PC-9 (cell line): ENCODE measurements at regions not wholly inside any gene's neighbourhood (a gene's known extent, or its start where the extent isn't known, plus 50 kb on each side); places are given as distances from the start of the nearest gene placed in this dataset.
"Not testable (repeated sequence)": the region's sequence is repeated elsewhere in the genome, so short reads cannot be mapped to it uniquely, and the experiment has no call there.

Source experiments
- BruUV-seq: library from RNA; stranded (reverse); fragments of 400-500 nt; replicated peaks from 2 replicates; lab custom pipeline; 2021; lab: Mats Ljungman, UMichigan
- CTCF ChIA-PET: fragments of 300-600 bp; sonication (Branson Sonifier 250); formaldehyde crosslinking; loops from one replicate; lab custom pipeline; 2022; ENCODE audit warnings: antibody characterized with exemption; lab: Charles Lee
- POLR2A ChIA-PET: fragments of 300-600 bp; sonication (Branson Sonifier 250); formaldehyde crosslinking; loops from one replicate; lab custom pipeline; 2022; ENCODE audit warnings: antibody characterized with exemption; ENCODE audit not compliant: unreplicated experiment; lab: Charles Lee
- DNase-seq, 2 experiments: peaks; one replicate each; pipeline versions ENCODE4 v3.0.0 to v3.0.0-alpha.2; 2015 to 2022; ENCODE audit warnings: mixed read lengths in 1 of 2
- H2AFZ ChIP-seq: fragments of 200-600 bp; sonication (generic); 2 replicates; pipeline ENCODE4 v1.8.1; 2017; ENCODE audit warnings: antibody characterized with exemption
- H3F3A ChIP-seq: fragments of 200-600 bp; sonication (generic); 2 replicates; pipeline ENCODE4 v1.8.1; 2017; ENCODE audit warnings: antibody characterized with exemption, mild to moderate bottlenecking, low read depth; ENCODE audit not compliant: insufficient read depth
- H3K27ac ChIP-seq: fragments of 200-600 bp; sonication (generic); 2 replicates; pipeline ENCODE4 v1.6.1; 2016; ENCODE audit warnings: mixed run types
- H3K27me3 ChIP-seq: fragments of 200-600 bp; sonication (generic); 2 replicates; pipeline ENCODE4 v1.6.1; 2016; ENCODE audit warnings: low read depth, mixed run types; ENCODE audit not compliant: insufficient read depth
- H3K36me3 ChIP-seq: fragments of 200-600 bp; sonication (generic); 2 replicates; pipeline ENCODE4 v1.6.1; 2016; ENCODE audit warnings: low read depth, mixed run types
- H3K4me1 ChIP-seq: fragments of 200-600 bp; sonication (generic); replicated peaks from 2 replicates; pipeline ENCODE4 v1.6.1; 2016; ENCODE audit warnings: mixed run types; ENCODE audit not compliant: insufficient read depth
- H3K4me2 ChIP-seq: fragments of 200-600 bp; sonication (generic); 2 replicates; pipeline ENCODE4 v1.6.1; 2017; ENCODE audit warnings: mixed run types
- H3K4me3 ChIP-seq: fragments of 200-600 bp; sonication (generic); 2 replicates; pipeline ENCODE4 v1.6.1; 2016; ENCODE audit warnings: mixed run types
- H3K79me2 ChIP-seq: fragments of 200-600 bp; sonication (generic); 2 replicates; pipeline ENCODE4 v1.6.1; 2017; ENCODE audit warnings: low read depth, mixed run types
- H3K9me2 ChIP-seq: fragments of 200-600 bp; sonication (generic); 2 replicates; pipeline ENCODE4 v1.8.1; 2017; ENCODE audit warnings: mild to moderate bottlenecking; ENCODE audit not compliant: insufficient read depth
- H3K9me3 ChIP-seq: fragments of 200-600 bp; sonication (generic); 2 replicates; pipeline ENCODE4 v1.8.1; 2016; ENCODE audit warnings: low read depth; ENCODE audit not compliant: insufficient read depth
- H4K20me1 ChIP-seq: fragments of 200-600 bp; sonication (generic); 2 replicates; pipeline ENCODE4 v1.8.1; 2017; ENCODE audit not compliant: insufficient read depth
- EZH2 ChIP-seq: fragments of 200-600 bp; sonication (generic); IDR thresholded peaks from 2 replicates; pipeline ENCODE4 v1.8.0; 2017; ENCODE audit warnings: antibody characterized with exemption, low read depth
- intact Hi-C: fragments of 100-400 bp; cut with micrococcal nuclease; formaldehyde crosslinking; loops from one replicate; pipeline ENCODE4 v1.10.0; 2022; ENCODE audit not compliant: unreplicated experiment
- TF ChIP-seq, protein P1 (sequence below): fragments of 200-600 bp; sonication (generic); conservative IDR thresholded peaks from 2 replicates; pipeline ENCODE4 v1.6.1; 2017; ENCODE audit warnings: mixed run types, antibody characterized with exemption, mild to moderate bottlenecking, moderate library complexity

DNA sequence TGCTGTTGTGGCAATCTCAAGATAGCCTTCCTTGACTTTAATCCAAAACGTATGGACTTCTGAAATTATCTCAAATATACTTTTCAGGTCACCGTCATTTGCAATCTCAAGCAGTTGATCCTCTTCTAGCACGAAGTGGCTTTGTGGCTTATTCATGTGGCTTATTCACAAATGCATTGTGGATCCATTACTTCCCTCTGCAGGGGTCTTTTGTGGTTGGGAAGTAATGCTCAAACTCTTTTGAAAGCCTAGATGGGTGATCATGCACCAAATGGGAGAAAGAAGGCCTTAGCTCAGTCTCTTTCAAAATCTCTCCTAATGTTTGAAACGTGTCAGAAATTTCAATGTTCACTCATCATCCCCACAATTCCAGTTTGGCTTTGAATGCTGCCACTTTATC, 597.2 kb upstream of the CDH10 start:
- Histone ChIP-seq H3K27me3 (no peaks in the 10 kb centered on the region), H3K9me3 (no peaks in the 10 kb centered on the region), H3F3A (no peaks in the 10 kb centered on the region), H3K4me1 (no peaks in the 10 kb centered on the region), H3K79me2 (no peaks in the 10 kb centered on the region), H4K20me1 (no peaks in the 10 kb centered on the region), H2AFZ (no peak overlapping the region), H3K36me3 (no peaks in the 10 kb centered on the region), H3K4me3 (no peak overlapping the region), H3K27ac (no peak overlapping the region), H3K4me2 (no peak overlapping the region), H3K9me2 (no peaks in the 10 kb centered on the region)
- no peak for DNase-seq
- BruUV-seq = no TSS peak
- ChIA-PET CTCF (no interaction called here), POLR2A (no interaction called here)
- no peak for TF ChIP-seq EZH2
- TF ChIP-seq, protein P1, sequence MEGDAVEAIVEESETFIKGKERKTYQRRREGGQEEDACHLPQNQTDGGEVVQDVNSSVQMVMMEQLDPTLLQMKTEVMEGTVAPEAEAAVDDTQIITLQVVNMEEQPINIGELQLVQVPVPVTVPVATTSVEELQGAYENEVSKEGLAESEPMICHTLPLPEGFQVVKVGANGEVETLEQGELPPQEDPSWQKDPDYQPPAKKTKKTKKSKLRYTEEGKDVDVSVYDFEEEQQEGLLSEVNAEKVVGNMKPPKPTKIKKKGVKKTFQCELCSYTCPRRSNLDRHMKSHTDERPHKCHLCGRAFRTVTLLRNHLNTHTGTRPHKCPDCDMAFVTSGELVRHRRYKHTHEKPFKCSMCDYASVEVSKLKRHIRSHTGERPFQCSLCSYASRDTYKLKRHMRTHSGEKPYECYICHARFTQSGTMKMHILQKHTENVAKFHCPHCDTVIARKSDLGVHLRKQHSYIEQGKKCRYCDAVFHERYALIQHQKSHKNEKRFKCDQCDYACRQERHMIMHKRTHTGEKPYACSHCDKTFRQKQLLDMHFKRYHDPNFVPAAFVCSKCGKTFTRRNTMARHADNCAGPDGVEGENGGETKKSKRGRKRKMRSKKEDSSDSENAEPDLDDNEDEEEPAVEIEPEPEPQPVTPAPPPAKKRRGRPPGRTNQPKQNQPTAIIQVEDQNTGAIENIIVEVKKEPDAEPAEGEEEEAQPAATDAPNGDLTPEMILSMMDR = no peak
- intact Hi-C loops = no loop called here

DNA sequence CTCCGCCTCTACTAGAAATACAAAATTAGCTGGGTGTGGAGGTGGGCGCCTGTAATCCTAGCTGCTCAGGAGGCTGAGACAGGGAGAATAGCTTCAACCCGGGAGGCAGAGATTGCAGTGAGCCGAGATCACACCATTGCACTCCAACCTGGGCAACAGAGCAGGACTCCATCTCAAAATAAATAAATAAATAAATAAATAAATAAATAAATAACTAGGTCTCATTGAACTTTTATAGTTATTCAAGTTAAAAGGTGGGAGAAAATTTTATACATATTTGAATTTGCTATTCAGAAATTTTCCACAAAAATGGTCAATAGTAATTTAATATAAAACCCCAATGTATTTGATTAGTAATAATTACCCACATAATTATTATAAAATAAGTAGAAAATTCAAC, 593.9 kb upstream of the CDH10 start:
- H3K36me3 ChIP-seq, H4K20me1 ChIP-seq, H3K4me2 ChIP-seq, H3K4me3 ChIP-seq, H3K9me3 ChIP-seq, intact Hi-C loops, H3K27ac ChIP-seq, H2AFZ ChIP-seq, H3K4me1 ChIP-seq, H3K9me2 ChIP-seq, H3F3A ChIP-seq, DNase-seq, H3K79me2 ChIP-seq, BruUV-seq, H3K27me3 ChIP-seq: not testable (repeated sequence)
- CTCF ChIA-PET = interaction anchor here (0.5 kb wide), 1 partner anchor 595 kb away, joined by 3 read pairs; no protein-coding TSS in a partner anchor
- POLR2A ChIA-PET = interaction anchor here (0.6 kb wide), 1 partner anchor 20 kb away, joined by 11 read pairs; no protein-coding TSS in a partner anchor

DNA sequence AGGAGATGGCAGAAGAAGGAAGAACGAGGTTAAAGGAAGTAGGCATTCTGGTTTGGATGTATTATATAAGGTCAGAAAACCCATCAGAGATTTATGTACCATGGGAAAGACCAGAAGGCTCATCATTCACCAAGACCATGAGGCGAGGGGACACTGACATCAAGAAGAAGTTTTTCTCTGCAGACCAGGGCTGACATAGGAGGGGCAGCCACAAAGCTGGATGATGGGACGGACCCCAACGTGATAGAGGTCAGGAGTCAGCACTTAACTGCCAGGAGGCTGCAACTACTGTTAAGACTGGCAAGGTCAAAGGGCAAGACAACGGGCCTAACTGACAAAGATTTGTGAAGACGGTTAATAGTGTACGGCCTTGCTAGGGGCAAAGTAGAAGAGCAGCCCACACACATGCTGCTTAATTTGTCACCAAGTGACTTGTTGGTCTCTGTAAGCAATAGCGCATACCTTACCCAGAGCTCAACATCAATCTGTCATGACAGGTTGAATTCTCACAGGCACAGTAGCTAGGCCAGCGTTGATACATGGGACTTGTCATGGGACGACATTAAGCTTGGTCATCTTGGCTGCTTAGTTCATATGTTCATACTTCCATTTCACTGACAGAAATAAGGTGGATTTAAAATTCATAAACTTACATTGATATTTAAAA, 579.7 kb upstream of the CDH10 start:
- Histone ChIP-seq H3K4me1 (no peaks in the 10 kb centered on the region), H3K4me3 (no peak overlapping the region), H3F3A (no peaks in the 10 kb centered on the region), H3K9me2 (0 out of 2 replicates have a peak, but pooled peaks cover 4% of the 10 kb centered on the region), H3K27me3 (no peaks in the 10 kb centered on the region), H3K79me2 (no peaks in the 10 kb centered on the region), H3K36me3 (no peaks in the 10 kb centered on the region), H3K9me3 (no peaks in the 10 kb centered on the region), H3K4me2 (no peak overlapping the region), H4K20me1 (no peaks in the 10 kb centered on the region), H3K27ac (no peak overlapping the region), H2AFZ (no peak overlapping the region)
- CTCF ChIA-PET = no interaction called here
- no TSS peak for BruUV-seq
- no peak for TF ChIP-seq EZH2
- TF ChIP-seq, protein P1 = no peak
- POLR2A ChIA-PET = no interaction called here
- intact Hi-C loops = no loop called here
- DNase-seq = no peak

DNA sequence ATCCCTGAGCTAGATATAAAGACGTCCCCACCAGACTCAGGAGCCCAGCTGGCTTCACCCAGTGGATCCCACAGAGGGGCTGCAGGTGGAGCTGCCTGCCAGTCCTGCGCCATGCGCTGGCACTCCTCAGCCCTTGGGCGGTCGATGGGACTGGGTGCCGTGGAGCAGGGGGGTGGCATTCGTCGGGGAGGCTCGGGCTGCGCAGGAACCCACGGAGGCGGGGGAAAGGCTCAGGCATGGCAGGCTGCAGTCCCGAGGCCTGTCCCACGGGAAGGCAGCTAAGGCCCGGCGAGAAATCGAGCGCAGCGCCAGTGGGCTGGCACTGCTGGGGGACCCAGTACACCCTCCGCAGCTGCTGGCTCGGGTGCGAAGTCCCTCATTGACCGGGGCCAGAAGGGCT, 555.1 kb upstream of the CDH10 start:
- H3F3A ChIP-seq, H3K9me3 ChIP-seq, H3K79me2 ChIP-seq, H3K4me3 ChIP-seq, DNase-seq, H3K36me3 ChIP-seq, H3K4me2 ChIP-seq, POLR2A ChIA-PET, CTCF ChIA-PET, H3K27ac ChIP-seq, H3K4me1 ChIP-seq, H2AFZ ChIP-seq, H3K9me2 ChIP-seq, H4K20me1 ChIP-seq, H3K27me3 ChIP-seq, BruUV-seq, intact Hi-C loops: not testable (repeated sequence)
